ENCODE measurements at regions not wholly inside any gene's neighbourhood (a gene's known extent, or its start where the extent isn't known, plus 50 kb on each side); places are given as distances from the start of the nearest gene placed in this dataset.

DNA sequence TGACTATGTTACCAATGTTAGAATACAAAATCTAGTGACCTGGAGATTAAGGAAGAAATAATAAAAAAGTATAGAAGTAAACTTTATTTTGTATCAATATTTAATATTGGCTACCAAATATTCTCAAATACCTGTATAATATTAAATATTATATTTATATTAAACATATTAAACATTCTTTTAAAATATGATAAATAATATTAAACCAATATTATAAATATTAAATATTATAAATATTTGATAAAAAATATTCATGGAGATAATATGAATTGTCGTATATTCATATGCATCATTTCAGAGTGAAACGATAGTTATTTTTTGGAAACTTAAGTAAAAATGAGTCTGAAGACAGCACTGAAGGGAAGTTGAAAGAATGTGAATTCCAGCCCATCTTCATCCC, 571.2 kb upstream of the KLF12 start:
- TF ChIP-seq, protein P1, sequence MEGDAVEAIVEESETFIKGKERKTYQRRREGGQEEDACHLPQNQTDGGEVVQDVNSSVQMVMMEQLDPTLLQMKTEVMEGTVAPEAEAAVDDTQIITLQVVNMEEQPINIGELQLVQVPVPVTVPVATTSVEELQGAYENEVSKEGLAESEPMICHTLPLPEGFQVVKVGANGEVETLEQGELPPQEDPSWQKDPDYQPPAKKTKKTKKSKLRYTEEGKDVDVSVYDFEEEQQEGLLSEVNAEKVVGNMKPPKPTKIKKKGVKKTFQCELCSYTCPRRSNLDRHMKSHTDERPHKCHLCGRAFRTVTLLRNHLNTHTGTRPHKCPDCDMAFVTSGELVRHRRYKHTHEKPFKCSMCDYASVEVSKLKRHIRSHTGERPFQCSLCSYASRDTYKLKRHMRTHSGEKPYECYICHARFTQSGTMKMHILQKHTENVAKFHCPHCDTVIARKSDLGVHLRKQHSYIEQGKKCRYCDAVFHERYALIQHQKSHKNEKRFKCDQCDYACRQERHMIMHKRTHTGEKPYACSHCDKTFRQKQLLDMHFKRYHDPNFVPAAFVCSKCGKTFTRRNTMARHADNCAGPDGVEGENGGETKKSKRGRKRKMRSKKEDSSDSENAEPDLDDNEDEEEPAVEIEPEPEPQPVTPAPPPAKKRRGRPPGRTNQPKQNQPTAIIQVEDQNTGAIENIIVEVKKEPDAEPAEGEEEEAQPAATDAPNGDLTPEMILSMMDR (IDR thresholded peaks at IDR 0.05; ENCODE audit: poor library complexity), result no peak
- TF ChIP-seq EZH2 (IDR thresholded peaks at IDR 0.05; ENCODE audit: borderline replicate concordance) (no peak), EZH2phosphoT487 (IDR thresholded peaks at IDR 0.05; ENCODE audit: low read depth, severe bottlenecking, unreplicated experiment) (no peak)
